AG08395 (cell line): ENCODE measurements at regions not wholly inside any gene's neighbourhood (a gene's known extent, or its start where the extent isn't known, plus 50 kb on each side); places are given as distances from the start of the nearest gene placed in this dataset.
A peak's percentile ranks its signal among the peaks of the same experiment; 100 is the strongest.
"Not testable (repeated sequence)": the region's sequence is repeated elsewhere in the genome, so short reads cannot be mapped to it uniquely, and the experiment has no call there.

Source experiments
- DNase-seq: peaks from one replicate; pipeline ENCODE4 v3.0.0; 2012; ENCODE audit warnings: mixed read lengths, low spot score

- no peak for DNase-seq
Observed at GRCh38 chr11:44452827-44453572, 112.5 kb upstream of the CD82 start.

- no peak for DNase-seq
Observed at GRCh38 chr11:44453871-44454270, 111.6 kb upstream of the CD82 start.

- no peak for DNase-seq
Observed at GRCh38 chr11:44454666-44455065, 110.8 kb upstream of the CD82 start.

- DNase-seq, result no peak
Observed at GRCh38 chr11:44456544-44457300, 108.7 kb upstream of the CD82 start.

- DNase-seq, result no peak
Observed at GRCh38 chr11:44457862-44458261, 107.6 kb upstream of the CD82 start.

GRCh38 chr11:44463751-44464150 is 101.7 kb upstream of the CD82 start:
- DNase-seq, result no peak

- no peak for DNase-seq
Observed at GRCh38 chr11:44464741-44465140, 100.7 kb upstream of the CD82 start.

GRCh38 chr11:44466531-44467205 is 98.8 kb upstream of the CD82 start:
- no peak for DNase-seq

- no peak for DNase-seq
Observed at GRCh38 chr11:44467413-44467812, 98.0 kb upstream of the CD82 start.

- no peak for DNase-seq
Observed at GRCh38 chr11:44467931-44468330, 97.5 kb upstream of the CD82 start.

GRCh38 chr11:44468345-44468988 is 97.0 kb upstream of the CD82 start:
- DNase-seq, result no peak

- DNase-seq, result no peak
Observed at GRCh38 chr11:44469412-44469811, 96.1 kb upstream of the CD82 start.

- no peak for DNase-seq
Observed at GRCh38 chr11:44470854-44471253, 94.6 kb upstream of the CD82 start.

GRCh38 chr11:44471603-44472002 is 93.9 kb upstream of the CD82 start:
- DNase-seq, result no peak

GRCh38 chr11:44472916-44473315 is 92.5 kb upstream of the CD82 start:
- no peak for DNase-seq

GRCh38 chr11:44474702-44475101 is 90.8 kb upstream of the CD82 start:
- no peak for DNase-seq

- no peak for DNase-seq
Observed at GRCh38 chr11:44475114-44475686, 90.3 kb upstream of the CD82 start.

- DNase-seq, result not testable (repeated sequence)
Observed at GRCh38 chr11:44482338-44482737, 83.1 kb upstream of the CD82 start.

- peak; percentile 58 for DNase-seq
Observed at GRCh38 chr11:44483919-44484610, 81.4 kb upstream of the CD82 start.

- no peak for DNase-seq
Observed at GRCh38 chr11:44488165-44488965, 77.1 kb upstream of the CD82 start.

- DNase-seq, result no peak
Observed at GRCh38 chr11:44493383-44493782, 72.1 kb upstream of the CD82 start.
